Body of pancreas (tissue), 4 donors: ENCODE measurements at regions not wholly inside any gene's neighbourhood (a gene's known extent, or its start where the extent isn't known, plus 50 kb on each side); places are given as distances from the start of the nearest gene placed in this dataset.

Source experiments
- CTCF ChIP-seq, 7 experiments: fragments of 450-650 bp in 4 of 7; fragments of 200-600 bp in 3 of 7; sonication (generic) in 3 of 7; IDR thresholded peaks; one replicate each; pipeline ENCODE4 v1.5.1; 2016 to 2019; ENCODE audit warnings: antibody characterized with exemption in 7 of 7
- POLR2A ChIP-seq, 3 donors: fragments of 450-650 bp; IDR thresholded peaks; one replicate each; pipeline ENCODE4 v1.6.1; 2016; ENCODE audit warnings: antibody characterized with exemption in 3 of 3, mild to moderate bottlenecking in 2 of 3

GRCh38 chr7:130891254-130892094, 157.5 kb upstream of the KLF14 start:
- no peak for TF ChIP-seq POLR2A (IDR thresholded peaks at IDR 0.05)
- no peak for TF ChIP-seq CTCF (IDR thresholded peaks at IDR 0.05)
